Astrocyte (in vitro differentiated cells and primary cell): ENCODE measurements at regions not wholly inside any gene's neighbourhood (a gene's known extent, or its start where the extent isn't known, plus 50 kb on each side); places are given as distances from the start of the nearest gene placed in this dataset.

Experiments used
- DNase-seq: peaks from one replicate; pipeline ENCODE4 v3.0.0-alpha.2; 2010; ENCODE audit warnings: low read depth
- FAIRE-seq: peaks from 2 replicates; lab custom pipeline; 2011; peaks lifted over from hg19 to GRCh38; lab: Jason Lieb, UNC
- H2AFZ ChIP-seq: 2 replicates; pipeline ENCODE4 v1.6.0; 2012; ENCODE audit warnings: low read depth, low read length, inconsistent platforms
- H3K27ac ChIP-seq: 2 replicates; pipeline ENCODE4 v1.5.1; 2011; ENCODE audit warnings: low read depth, low read length, inconsistent platforms
- H3K27me3 ChIP-seq: 2 replicates; pipeline ENCODE4 v1.6.0; 2011; ENCODE audit warnings: low read length, inconsistent platforms; ENCODE audit not compliant: insufficient read depth
- H3K36me3 ChIP-seq: 2 replicates; pipeline ENCODE4 v1.5.1; 2011; ENCODE audit warnings: low read length, inconsistent platforms; ENCODE audit not compliant: insufficient read depth
- H3K4me1 ChIP-seq: 2 replicates; pipeline ENCODE4 v1.5.1; 2011; ENCODE audit warnings: low read length, inconsistent platforms; ENCODE audit not compliant: insufficient read depth
- H3K4me2 ChIP-seq: 2 replicates; pipeline ENCODE4 v1.6.0; 2012; ENCODE audit warnings: low read length, inconsistent platforms
- H3K4me3 ChIP-seq: 2 replicates; pipeline ENCODE4 v1.5.1; 2011; ENCODE audit warnings: low read depth, mild to moderate bottlenecking, low read length, inconsistent platforms; ENCODE audit not compliant: insufficient read depth
- H3K79me2 ChIP-seq: 2 replicates; pipeline ENCODE4 v1.6.0; 2012; ENCODE audit warnings: mild to moderate bottlenecking, low read length, inconsistent platforms; ENCODE audit not compliant: insufficient read depth
- H3K9ac ChIP-seq: 2 replicates; pipeline ENCODE4 v1.6.0; 2012; ENCODE audit warnings: mild to moderate bottlenecking, low read length, inconsistent platforms
- H3K9me3 ChIP-seq: 2 replicates; pipeline ENCODE4 v1.5.1; 2012; ENCODE audit warnings: low read depth, mild to moderate bottlenecking, low read length, inconsistent platforms; ENCODE audit not compliant: insufficient read depth
- H4K20me1 ChIP-seq: 2 replicates; pipeline ENCODE4 v1.6.0; 2012; ENCODE audit warnings: low read length, inconsistent platforms; ENCODE audit not compliant: insufficient read depth
- H3K27ac Mint-ChIP-seq: one replicate; pipeline ENCODE4 v1.8.0; 2021; ENCODE audit warnings: mild to moderate bottlenecking, mixed read lengths; ENCODE audit not compliant: unreplicated experiment
- H3K27me3 Mint-ChIP-seq: one replicate; pipeline ENCODE4 v1.8.0; 2021; ENCODE audit warnings: low read depth, mixed read lengths; ENCODE audit not compliant: unreplicated experiment
- H3K36me3 Mint-ChIP-seq: one replicate; pipeline ENCODE4 v1.8.0; 2021; ENCODE audit warnings: low read depth, mixed read lengths; ENCODE audit not compliant: unreplicated experiment
- H3K4me1 Mint-ChIP-seq: one replicate; pipeline ENCODE4 v1.8.0; 2021; ENCODE audit warnings: low read depth, mixed read lengths; ENCODE audit not compliant: unreplicated experiment
- H3K4me3 Mint-ChIP-seq: one replicate; pipeline ENCODE4 v1.8.0; 2021; ENCODE audit warnings: mild to moderate bottlenecking, moderate library complexity, mixed read lengths; ENCODE audit not compliant: unreplicated experiment
- H3K9me3 Mint-ChIP-seq: one replicate; pipeline ENCODE4 v1.8.0; 2021; ENCODE audit warnings: mild to moderate bottlenecking, mixed read lengths; ENCODE audit not compliant: unreplicated experiment
- EZH2 ChIP-seq: IDR thresholded peaks from 2 replicates; pipeline ENCODE4 v1.6.1; 2012; ENCODE audit warnings: mild to moderate bottlenecking, low read length, inconsistent platforms; ENCODE audit not compliant: insufficient read depth
- TF ChIP-seq, protein P1 (sequence below): IDR thresholded peaks from 2 replicates; pipeline ENCODE4 v1.5.1; 2011; ENCODE audit warnings: low read depth, mild to moderate bottlenecking, inconsistent platforms, low read length, moderate library complexity; ENCODE audit not compliant: insufficient read depth

DNA sequence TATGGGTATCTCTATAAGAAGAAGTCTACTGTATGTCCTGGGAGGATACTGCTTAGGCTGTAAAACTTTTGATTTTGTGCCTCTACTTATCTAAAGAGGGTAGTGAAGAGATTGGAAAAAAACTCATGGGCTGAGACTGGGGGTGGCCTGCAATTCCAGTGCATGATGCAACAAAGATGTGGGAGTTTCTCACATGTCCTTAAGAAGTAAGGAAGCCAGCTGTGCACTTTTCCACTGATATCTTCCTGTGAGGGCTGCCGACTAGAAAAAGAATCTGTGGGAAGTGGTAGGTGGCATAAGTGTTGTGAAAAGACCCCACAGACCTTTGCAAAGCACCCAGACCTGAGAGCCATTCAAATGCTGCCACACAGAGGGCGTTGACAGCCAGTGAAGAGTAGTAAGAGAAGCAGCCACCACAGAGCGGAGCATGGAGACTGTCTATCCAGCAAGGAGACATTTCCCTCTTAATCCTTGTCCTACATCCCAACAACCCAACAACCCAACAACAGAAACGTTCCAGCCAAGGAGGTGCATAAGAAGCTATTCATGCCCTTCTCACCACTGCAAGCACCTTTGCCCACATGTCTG, 65.1 kb downstream of the PFDN4 start:
- Histone ChIP-seq H2AFZ (no peak overlapping the region), H4K20me1 (no peaks in the 10 kb centered on the region), H3K4me2 (no peak overlapping the region), H3K79me2 (no peaks in the 10 kb centered on the region), H3K36me3 (no peaks in the 10 kb centered on the region), H3K27me3 (no peaks in the 10 kb centered on the region), H3K4me3 (no peak overlapping the region), H3K9ac (no peak overlapping the region), H3K27ac (no peak overlapping the region), H3K4me1 (no peaks in the 10 kb centered on the region), H3K9me3 (no peaks in the 10 kb centered on the region)
- Mint-ChIP-seq H3K27ac (peak overlapping the region; percentile 55), H3K4me1 (peaks cover 18% of the 10 kb centered on the region), H3K36me3 (no peaks in the 10 kb centered on the region), H3K27me3 (no peaks in the 10 kb centered on the region), H3K4me3 (no peak overlapping the region), H3K9me3 (no peaks in the 10 kb centered on the region)
- TF ChIP-seq, protein P1, sequence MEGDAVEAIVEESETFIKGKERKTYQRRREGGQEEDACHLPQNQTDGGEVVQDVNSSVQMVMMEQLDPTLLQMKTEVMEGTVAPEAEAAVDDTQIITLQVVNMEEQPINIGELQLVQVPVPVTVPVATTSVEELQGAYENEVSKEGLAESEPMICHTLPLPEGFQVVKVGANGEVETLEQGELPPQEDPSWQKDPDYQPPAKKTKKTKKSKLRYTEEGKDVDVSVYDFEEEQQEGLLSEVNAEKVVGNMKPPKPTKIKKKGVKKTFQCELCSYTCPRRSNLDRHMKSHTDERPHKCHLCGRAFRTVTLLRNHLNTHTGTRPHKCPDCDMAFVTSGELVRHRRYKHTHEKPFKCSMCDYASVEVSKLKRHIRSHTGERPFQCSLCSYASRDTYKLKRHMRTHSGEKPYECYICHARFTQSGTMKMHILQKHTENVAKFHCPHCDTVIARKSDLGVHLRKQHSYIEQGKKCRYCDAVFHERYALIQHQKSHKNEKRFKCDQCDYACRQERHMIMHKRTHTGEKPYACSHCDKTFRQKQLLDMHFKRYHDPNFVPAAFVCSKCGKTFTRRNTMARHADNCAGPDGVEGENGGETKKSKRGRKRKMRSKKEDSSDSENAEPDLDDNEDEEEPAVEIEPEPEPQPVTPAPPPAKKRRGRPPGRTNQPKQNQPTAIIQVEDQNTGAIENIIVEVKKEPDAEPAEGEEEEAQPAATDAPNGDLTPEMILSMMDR, result no peak
- TF ChIP-seq EZH2, result no peak
- FAIRE-seq (no peak), DNase-seq (no peak)

- Histone ChIP-seq H3K36me3 (no peaks in the 10 kb centered on the region), H3K4me1 (no peaks in the 10 kb centered on the region), H3K4me3 (no peak overlapping the region), H3K27ac (no peak overlapping the region), H3K79me2 (no peaks in the 10 kb centered on the region), H3K9ac (no peak overlapping the region), H3K4me2 (no peak overlapping the region), H3K27me3 (no peaks in the 10 kb centered on the region), H2AFZ (no peak overlapping the region), H4K20me1 (no peaks in the 10 kb centered on the region), H3K9me3 (no peaks in the 10 kb centered on the region)
- Mint-ChIP-seq H3K4me3 (no peak overlapping the region), H3K27ac (no peak overlapping the region), H3K36me3 (no peaks in the 10 kb centered on the region), H3K9me3 (no peaks in the 10 kb centered on the region), H3K27me3 (no peaks in the 10 kb centered on the region), H3K4me1 (peaks cover 14% of the 10 kb centered on the region)
- FAIRE-seq (no peak), DNase-seq (no peak)
- TF ChIP-seq EZH2, result no peak
- TF ChIP-seq, protein P1, result no peak
Measured at GRCh38 chr20:54275359-54276111, 67.6 kb downstream of the PFDN4 start.

GRCh38 chr20:54276577-54277169, 68.8 kb downstream of the PFDN4 start:
- TF ChIP-seq, protein P1, result no peak
- TF ChIP-seq EZH2, result no peak
- no peak overlapping the region for H3K4me3 Mint-ChIP-seq
- H3K27ac Mint-ChIP-seq, result no peak overlapping the region
- no peaks in the 10 kb centered on the region for H3K36me3 ChIP-seq
- no peak overlapping the region for H3K4me3 ChIP-seq
- H3K9me3 ChIP-seq, result no peaks in the 10 kb centered on the region
- FAIRE-seq, result no peak
- no peaks in the 10 kb centered on the region for H3K27me3 ChIP-seq
- H3K9ac ChIP-seq, result no peak overlapping the region
- H3K4me2 ChIP-seq, result no peak overlapping the region
- H3K4me1 Mint-ChIP-seq, result peaks cover 14% of the 10 kb centered on the region
- no peaks in the 10 kb centered on the region for H4K20me1 ChIP-seq
- H3K9me3 Mint-ChIP-seq, result no peaks in the 10 kb centered on the region
- no peaks in the 10 kb centered on the region for H3K27me3 Mint-ChIP-seq
- H3K79me2 ChIP-seq, result no peaks in the 10 kb centered on the region
- no peak for DNase-seq
- no peaks in the 10 kb centered on the region for H3K4me1 ChIP-seq
- H2AFZ ChIP-seq, result no peak overlapping the region
- H3K36me3 Mint-ChIP-seq, result no peaks in the 10 kb centered on the region
- H3K27ac ChIP-seq, result no peak overlapping the region
